H1 (cell line): ENCODE measurements at regions not wholly inside any gene's neighbourhood (a gene's known extent, or its start where the extent isn't known, plus 50 kb on each side); places are given as distances from the start of the nearest gene placed in this dataset.

Experiments used
- CTCF ChIA-PET: fragments of 300-600 bp; sonication (Branson Sonifier 250); formaldehyde crosslinking; loops from one replicate; lab custom pipeline; 2021; ENCODE audit not compliant: partially characterized antibody; lab: Charles Lee
- POLR2A ChIA-PET: fragments of 300-600 bp; sonication (Branson Sonifier 250); formaldehyde crosslinking; loops from one replicate; lab custom pipeline; 2021; ENCODE audit warnings: inconsistent platforms; ENCODE audit not compliant: partially characterized antibody; lab: Charles Lee
- DNase-seq, 2 experiments: peaks; one replicate each; pipeline versions ENCODE4 v3.0.0 to v3.0.0-alpha.2; 2010 to 2022; ENCODE audit warnings: low spot score in 2 of 2, low read depth in 1 of 2, mixed read lengths in 1 of 2
- FAIRE-seq: peaks from 2 replicates; lab custom pipeline; 2011; peaks lifted over from hg19 to GRCh38; lab: Jason Lieb, UNC
- H2AFZ ChIP-seq: 2 replicates; pipeline ENCODE4 v1.8.1; 2012; ENCODE audit warnings: low read length, inconsistent platforms
- H2AK5ac ChIP-seq: 2 replicates; pipeline ENCODE4 v1.6.1; 2013; ENCODE audit warnings: low read depth, low read length
- H2BK120ac ChIP-seq: replicated peaks from 2 replicates; pipeline ENCODE3; 2013; ENCODE audit warnings: low read depth, low read length, inconsistent platforms
- H2BK12ac ChIP-seq: 2 replicates; pipeline ENCODE4 v1.6.1; 2013; ENCODE audit warnings: low read depth, low read length
- H2BK15ac ChIP-seq: 2 replicates; pipeline ENCODE4 v1.6.1; 2013; ENCODE audit warnings: low read length
- H2BK20ac ChIP-seq: 2 replicates; pipeline ENCODE4 v1.6.1; 2013; ENCODE audit warnings: low read length
- H2BK5ac ChIP-seq: 2 replicates; pipeline ENCODE4 v1.6.1; 2013; ENCODE audit warnings: low read depth, low read length
- H3K14ac ChIP-seq: 2 replicates; pipeline ENCODE4 v1.6.1; 2013; ENCODE audit warnings: inconsistent platforms; ENCODE audit not compliant: insufficient read length
- H3K18ac ChIP-seq: 2 replicates; pipeline ENCODE4 v1.6.1; 2013; ENCODE audit warnings: low read length; ENCODE audit errors: extremely low read depth
- H3K23ac ChIP-seq: 2 replicates; pipeline ENCODE4 v1.6.1; 2013; ENCODE audit warnings: inconsistent platforms; ENCODE audit not compliant: insufficient read length
- H3K23me2 ChIP-seq: 2 replicates; pipeline ENCODE4 v1.6.1; 2013; ENCODE audit warnings: low read depth, low read length
- H3K27ac ChIP-seq: 2 replicates; pipeline ENCODE4 v1.6.1; 2011; ENCODE audit warnings: low read depth, low read length, inconsistent platforms
- H3K27me3 ChIP-seq, 4 experiments: replicated peaks in 1 of 4; 1 replicate in 1 of 4; 2 replicates in 3 of 4; pipeline versions ENCODE4 v1.6.1 to v1.8.1; 2011 to 2013; ENCODE audit warnings: low read length in 3 of 4, mild to moderate bottlenecking in 3 of 4, inconsistent platforms in 2 of 4, mixed read lengths in 2 of 4, moderate library complexity in 1 of 4; ENCODE audit not compliant: control insufficient read depth in 3 of 4, insufficient read depth in 3 of 4; ENCODE audit errors: extremely low read depth in 1 of 4
- H3K36me3 ChIP-seq, 4 experiments: 2 replicates each; pipeline versions ENCODE4 v1.6.1 to v1.8.1; 2011 to 2013; ENCODE audit warnings: mild to moderate bottlenecking in 4 of 4, low read length in 3 of 4, moderate library complexity in 2 of 4, control low read depth in 1 of 4, inconsistent platforms in 1 of 4; ENCODE audit not compliant: insufficient read depth in 4 of 4, control insufficient read depth in 2 of 4
- H3K4ac ChIP-seq: replicated peaks from 2 replicates; pipeline ENCODE3; 2013; ENCODE audit warnings: low read length, low read depth, mixed read lengths, inconsistent platforms; ENCODE audit not compliant: insufficient read length
- H3K4me1 ChIP-seq, 4 experiments: replicated peaks in 1 of 4; 1 replicate in 1 of 4; 2 replicates in 3 of 4; pipeline versions ENCODE4 v1.6.1 to v1.8.1; 2011 to 2013; ENCODE audit warnings: low read length in 3 of 4, inconsistent platforms in 2 of 4, mixed read lengths in 1 of 4; ENCODE audit not compliant: insufficient read depth in 4 of 4, control insufficient read depth in 3 of 4
- H3K4me2 ChIP-seq, 2 experiments: 2 replicates each; pipeline versions ENCODE4 v1.6.1 to v1.8.1; 2011 to 2013; ENCODE audit warnings: low read depth in 2 of 2, low read length in 2 of 2, control low read depth in 1 of 2, inconsistent platforms in 1 of 2, mild to moderate bottlenecking in 1 of 2; ENCODE audit not compliant: insufficient read depth in 1 of 2
- H3K4me3 ChIP-seq, 4 experiments: fragments of 200-600, 300-600 bp in 1 of 4; sonication (generic), shearing (Covaris generic), sonication (Bioruptor Twin) in 1 of 4; 2 replicates each; pipeline versions ENCODE4 v1.5.1 to v1.8.1; 2011 to 2016; ENCODE audit warnings: low read length in 4 of 4, low read depth in 3 of 4, control low read depth in 2 of 4, inconsistent platforms in 2 of 4, mild to moderate bottlenecking in 2 of 4, mixed read lengths in 1 of 4, moderate library complexity in 1 of 4; ENCODE audit not compliant: insufficient read depth in 2 of 4; ENCODE audit errors: extremely low read depth in 1 of 4
- H3K56ac ChIP-seq: replicated peaks from 2 replicates; pipeline ENCODE3; 2013; ENCODE audit warnings: low read depth, mild to moderate bottlenecking, mixed read lengths, low read length, inconsistent platforms; ENCODE audit not compliant: insufficient read length
- H3K79me1 ChIP-seq: 2 replicates; pipeline ENCODE4 v1.6.1; 2013; ENCODE audit warnings: low read depth, low read length, control low read depth
- H3K79me2 ChIP-seq, 2 experiments: 2 replicates each; pipeline versions ENCODE4 v1.6.1 to v1.8.1; 2012 to 2013; ENCODE audit warnings: low read length in 2 of 2, mild to moderate bottlenecking in 2 of 2, inconsistent platforms in 1 of 2; ENCODE audit not compliant: insufficient read depth in 2 of 2, control insufficient read depth in 1 of 2
- H3K9ac ChIP-seq, 4 experiments: replicated peaks in 1 of 4; 1 replicate in 1 of 4; 2 replicates in 3 of 4; pipeline versions ENCODE4 v1.6.1 to v1.8.1; 2011 to 2013; ENCODE audit warnings: low read depth in 3 of 4, low read length in 3 of 4, control low read depth in 2 of 4, mild to moderate bottlenecking in 2 of 4, moderate library complexity in 2 of 4, inconsistent platforms in 1 of 4; ENCODE audit errors: extremely low read depth in 1 of 4
- H3K9me3 ChIP-seq, 2 experiments: 2 replicates each; pipeline versions ENCODE4 v1.6.1 to v1.8.1; 2012 to 2013; ENCODE audit warnings: mild to moderate bottlenecking in 2 of 2, moderate library complexity in 2 of 2, control low read depth in 1 of 2, inconsistent platforms in 1 of 2, low read depth in 1 of 2, low read length in 1 of 2, mixed read lengths in 1 of 2; ENCODE audit not compliant: insufficient read depth in 2 of 2
- H4K20me1 ChIP-seq, 2 experiments: replicated peaks in 1 of 2; 2 replicates each; pipeline versions ENCODE3 to v1.8.1; 2011 to 2013; ENCODE audit warnings: inconsistent platforms in 2 of 2, low read length in 2 of 2, mild to moderate bottlenecking in 1 of 2; ENCODE audit not compliant: insufficient read depth in 2 of 2, control insufficient read depth in 1 of 2
- H4K5ac ChIP-seq: 2 replicates; pipeline ENCODE4 v1.6.1; 2013; ENCODE audit warnings: low read length, low read depth, mixed read lengths, inconsistent platforms; ENCODE audit not compliant: insufficient read length
- H4K8ac ChIP-seq: 2 replicates; pipeline ENCODE4 v1.8.0; 2013; ENCODE audit warnings: mild to moderate bottlenecking, moderate library complexity, low read length, inconsistent platforms; ENCODE audit not compliant: insufficient read depth; ENCODE audit errors: extremely low read depth
- H4K91ac ChIP-seq: replicated peaks from 2 replicates; pipeline ENCODE3; 2013; ENCODE audit warnings: low read length, mixed read lengths, inconsistent platforms; ENCODE audit not compliant: insufficient read length
- HDAC2 ChIP-seq, 2 experiments: fragments of 300-600 bp in 1 of 2; sonication (generic) in 1 of 2; IDR thresholded peaks; 2 replicates each; pipeline ENCODE4 v1.6.1; 2011 to 2012; ENCODE audit warnings: low read depth in 2 of 2, low read length in 2 of 2, mild to moderate bottlenecking in 2 of 2, moderate library complexity in 2 of 2, borderline replicate concordance in 1 of 2, inconsistent platforms in 1 of 2
- KDM4A ChIP-seq: IDR thresholded peaks from one replicate; pipeline ENCODE4 v1.7.1; 2012; ENCODE audit warnings: low read depth, mild to moderate bottlenecking, moderate library complexity, low read length, inconsistent platforms; ENCODE audit not compliant: severe bottlenecking
- KDM5A ChIP-seq: fragments of 200-600 bp; IDR thresholded peaks from 2 replicates; pipeline ENCODE4 v1.7.1; 2012; ENCODE audit warnings: mild to moderate bottlenecking, low read length, inconsistent platforms, mixed read lengths
- SRF ChIP-seq: IDR thresholded peaks from 2 replicates; pipeline ENCODE4 v1.6.1; 2011; ENCODE audit warnings: mild to moderate bottlenecking, low read depth, low read length, moderate library complexity
- WGBS, 2 experiments: shearing (Covaris generic) in 1 of 2; methylation state at CpG; one replicate each; pipeline versions ENCODE4 v1.1.6 to v1.1.7; 2013 to 2015; ENCODE audit warnings: low lambda C conversion rate in 2 of 2, mixed read lengths in 2 of 2, inconsistent platforms in 1 of 2, low coverage in 1 of 2, missing lambda C conversion rate in 1 of 2; ENCODE audit not compliant: insufficient replicate concordance in 2 of 2, insufficient coverage in 1 of 2, insufficient read length in 1 of 2; ENCODE audit errors: extremely low coverage in 1 of 2, missing lambda C conversion rate in 1 of 2; 5-methylcytosine and 5-hydroxymethylcytosine counted together

DNA sequence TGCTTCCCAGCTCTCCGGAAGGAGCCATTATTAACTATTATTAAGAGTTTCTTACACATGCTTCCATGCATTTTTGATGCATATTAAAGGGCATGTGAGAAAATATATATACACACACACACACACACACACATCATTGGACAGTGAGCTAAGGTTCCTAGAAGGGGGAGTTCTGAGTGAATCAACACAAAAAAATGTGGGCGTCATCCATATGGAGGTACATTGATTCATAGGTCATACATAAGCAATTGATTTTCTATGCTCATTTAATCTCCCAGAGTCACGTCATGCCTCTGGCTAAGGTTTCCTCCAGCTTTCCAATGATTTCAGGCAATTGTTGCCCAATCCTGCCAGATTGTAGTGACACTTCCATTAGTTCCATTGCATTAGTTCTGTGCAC is 269.4 kb downstream of the DNAJB9 start:
- Histone ChIP-seq H2AK5ac (no peak overlapping the region), H2BK5ac (no peak overlapping the region), H3K4ac (no peak overlapping the region), H2AFZ (no peak overlapping the region), H2BK20ac (0 out of 2 replicates have a peak overlapping the region, but pooled peaks have one; percentile 34), H4K20me1 (no peaks in the 10 kb centered on the region), H3K79me2 (no peaks in the 10 kb centered on the region), H4K91ac (no peak overlapping the region), H4K8ac (no peak overlapping the region), H3K56ac (no peak overlapping the region), H3K9me3 (no peaks in the 10 kb centered on the region), H4K5ac (no peak overlapping the region), H3K4me1 (no peaks in the 10 kb centered on the region), H3K79me1 (no peaks in the 10 kb centered on the region), H3K27ac (no peak overlapping the region), H3K18ac (no peak overlapping the region), H3K23ac (no peak overlapping the region), H2BK15ac (no peak overlapping the region), H3K36me3 (no peaks in the 10 kb centered on the region), H3K14ac (no peak overlapping the region), H3K9ac (no peak overlapping the region), H2BK120ac (no peak overlapping the region), H3K23me2 (no peaks in the 10 kb centered on the region), H3K4me2 (no peak overlapping the region), H3K27me3 (peaks cover 0 to 1% (median 0%) of the 10 kb centered on the region in 4 experiments; a peak in 1 of 7 replicates), H2BK12ac (no peak overlapping the region), H3K4me3 (no peak overlapping the region)
- WGBS, 2 experiments: 27% methylated on average over 3 of the region's 3 CpGs; no CpG with 5 or more reads in 1 of the 2 experiments
- FAIRE-seq: no peak
- ChIA-PET CTCF (no interaction called here), POLR2A (no interaction called here)
- DNase-seq: no peak
- TF ChIP-seq HDAC2 (IDR thresholded peaks at IDR 0.05; ENCODE audit: borderline replicate concordance in 1 of 2, low read depth in 2 of 2, low read length in 2 of 2) (no peak), KDM5A (no peak), KDM4A (no peak), SRF (no peak)
